B cell (primary cell): ENCODE measurements at regions not wholly inside any gene's neighbourhood (a gene's known extent, or its start where the extent isn't known, plus 50 kb on each side); places are given as distances from the start of the nearest gene placed in this dataset.

Source experiments
- ATAC-seq: fragments of 200-7000 bp; cut with Tn5 transposase; one replicate; pipeline ENCODE4 v1.10.0; 2021; ENCODE audit warnings: low read depth, mild to moderate bottlenecking, moderate number of reproducible peaks, moderate library complexity
- CTCF ChIA-PET: fragments of 350-600 bp; sonication (Branson Sonifier 250); formaldehyde crosslinking; loops from one replicate; lab custom pipeline; 2021; ENCODE audit warnings: antibody characterized with exemption, inconsistent platforms; lab: Charles Lee
- POLR2A ChIA-PET: fragments of 350-600 bp; sonication (Branson Sonifier 250); formaldehyde crosslinking; loops from one replicate; lab custom pipeline; 2021; ENCODE audit warnings: antibody characterized with exemption; lab: Charles Lee
- DNase-seq: peaks from one replicate; pipeline ENCODE4 v3.0.0; 2013
- H2AFZ ChIP-seq: 2 replicates; pipeline ENCODE4 v1.6.1; 2012; ENCODE audit warnings: mild to moderate bottlenecking, low read depth, low read length; ENCODE audit not compliant: insufficient read depth, poor library complexity, severe bottlenecking
- H3K27ac ChIP-seq, 2 donors: 1 replicate in 1 of 2; 2 replicates in 1 of 2; pipeline ENCODE4 v1.5.1; 2012 to 2013; ENCODE audit warnings: low read length in 2 of 2, mild to moderate bottlenecking in 2 of 2, moderate library complexity in 1 of 2
- H3K27me3 ChIP-seq, 4 experiments: fragments of 200-600 bp in 1 of 4; sonication (generic) in 1 of 4; replicated peaks in 1 of 4; 1 replicate in 2 of 4; 2 replicates in 2 of 4; pipeline versions ENCODE4 v1.6.1 to v1.7.0; 2013 to 2016; ENCODE audit warnings: low read length in 3 of 4, mild to moderate bottlenecking in 2 of 4, mixed read lengths in 1 of 4, moderate library complexity in 1 of 4; ENCODE audit not compliant: insufficient read depth in 4 of 4, control insufficient read depth in 3 of 4; ENCODE audit errors: control extremely low read depth in 1 of 4
- H3K36me3 ChIP-seq, 2 experiments: replicated peaks in 1 of 2; 1 replicate in 1 of 2; 2 replicates in 1 of 2; pipeline versions ENCODE4 v1.6.1 to v1.7.1; 2013; ENCODE audit warnings: low read length in 1 of 2; ENCODE audit not compliant: insufficient read depth in 2 of 2, control insufficient read depth in 1 of 2; ENCODE audit errors: control extremely low read depth in 1 of 2, extremely low read depth in 1 of 2
- H3K4me1 ChIP-seq, 2 donors: fragments of 200-600 bp in 1 of 2; sonication (generic) in 1 of 2; 1 replicate in 1 of 2; 2 replicates in 1 of 2; pipeline versions ENCODE4 v1.5.1 to v1.6.1; 2013 to 2017; ENCODE audit warnings: low read length in 2 of 2; ENCODE audit not compliant: control insufficient read depth in 2 of 2, insufficient read depth in 2 of 2
- H3K4me2 ChIP-seq: replicated peaks from 2 replicates; pipeline ENCODE3; 2012; ENCODE audit warnings: mild to moderate bottlenecking, low read depth, low read length; ENCODE audit not compliant: poor library complexity, severe bottlenecking
- H3K4me3 ChIP-seq, 5 experiments: fragments of 200-600 bp in 1 of 5; sonication (generic) in 1 of 5; 1 replicate in 3 of 5; 2 replicates in 2 of 5; pipeline versions ENCODE4 v1.5.1 to v1.7.0; 2011 to 2016; ENCODE audit warnings: low read length in 4 of 5, mild to moderate bottlenecking in 4 of 5, low read depth in 2 of 5, control low read depth in 1 of 5, moderate library complexity in 1 of 5; ENCODE audit not compliant: insufficient read depth in 1 of 5; ENCODE audit errors: control extremely low read depth in 1 of 5, extremely low read depth in 1 of 5
- H3K79me2 ChIP-seq: fragments of 200-600 bp; sonication (generic); one replicate; pipeline ENCODE4 v1.6.0; 2016; ENCODE audit warnings: low read length; ENCODE audit not compliant: control insufficient read depth, insufficient read depth
- H3K9ac ChIP-seq: fragments of 200-600 bp; sonication (generic); 2 replicates; pipeline ENCODE4 v1.6.1; 2017; ENCODE audit warnings: mild to moderate bottlenecking, low read length, moderate library complexity
- H3K9me3 ChIP-seq, 3 donors: one replicate each; pipeline versions ENCODE4 v1.6.1 to v1.7.1; 2013; ENCODE audit warnings: low read length in 2 of 3; ENCODE audit not compliant: control insufficient read depth in 2 of 3, insufficient read depth in 1 of 3; ENCODE audit errors: control extremely low read depth in 1 of 3
- H4K20me1 ChIP-seq: 2 replicates; pipeline ENCODE4 v1.6.0; 2012; ENCODE audit warnings: mild to moderate bottlenecking, low read length; ENCODE audit not compliant: insufficient read depth, control insufficient read depth, poor library complexity, severe bottlenecking
- H3K27ac Mint-ChIP-seq: one replicate; pipeline ENCODE4 v1.8.0; 2021; ENCODE audit warnings: mixed read lengths
- H3K27me3 Mint-ChIP-seq: one replicate; pipeline ENCODE4 v1.8.0; 2021; ENCODE audit warnings: mixed read lengths
- H3K4me1 Mint-ChIP-seq: one replicate; pipeline ENCODE4 v1.8.0; 2021; ENCODE audit warnings: mixed read lengths
- H3K4me3 Mint-ChIP-seq: one replicate; pipeline ENCODE4 v1.8.0; 2021; ENCODE audit warnings: mixed read lengths
- H3K9me3 Mint-ChIP-seq: one replicate; pipeline ENCODE4 v1.8.0; 2022; ENCODE audit warnings: mixed read lengths; ENCODE audit not compliant: insufficient read depth
- EZH2 ChIP-seq: IDR thresholded peaks from 2 replicates; pipeline ENCODE4 v1.6.1; 2012; ENCODE audit warnings: borderline replicate concordance, low read depth, mild to moderate bottlenecking, moderate library complexity, low read length; ENCODE audit not compliant: insufficient read depth, poor library complexity, severe bottlenecking
- WGBS: methylation state at CpG from one replicate; pipeline ENCODE4 v1.1.5; 2013; ENCODE audit warnings: missing lambda C conversion rate; ENCODE audit not compliant: insufficient coverage; 5-methylcytosine and 5-hydroxymethylcytosine counted together
- intact Hi-C: fragments of 100-400 bp; cut with micrococcal nuclease; formaldehyde crosslinking; loops from one replicate; pipeline ENCODE4 v1.10.0; 2022
- TF ChIP-seq, protein P1 (sequence below): fragments of 200-600 bp; IDR thresholded peaks from one replicate; pipeline ENCODE4 v1.8.0; 2022; ENCODE audit warnings: antibody characterized with exemption, mild to moderate bottlenecking

DNA sequence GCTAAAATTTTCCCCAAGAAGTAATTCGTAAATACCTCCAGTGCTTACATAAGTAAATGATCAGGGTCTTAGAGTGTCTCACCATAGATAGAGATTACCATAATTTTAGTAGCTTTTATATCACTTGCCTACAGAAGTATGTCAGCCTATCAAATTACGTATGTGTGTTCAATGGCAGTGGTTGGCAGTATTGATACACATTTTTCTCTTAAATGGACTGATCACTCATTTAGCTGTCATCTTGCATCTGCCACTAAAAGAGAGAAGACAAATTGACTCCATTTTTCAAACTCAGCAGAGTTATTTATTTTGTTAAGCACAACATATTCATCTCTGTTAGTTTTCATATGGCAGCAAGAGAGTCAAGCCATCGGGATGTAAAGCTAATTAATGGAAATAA is 413.1 kb upstream of the CLEC14A start:
- H3K27me3 Mint-ChIP-seq, result no peaks in the 10 kb centered on the region
- no CpG with 5 or more reads among the region's 3 CpGs for WGBS

DNA sequence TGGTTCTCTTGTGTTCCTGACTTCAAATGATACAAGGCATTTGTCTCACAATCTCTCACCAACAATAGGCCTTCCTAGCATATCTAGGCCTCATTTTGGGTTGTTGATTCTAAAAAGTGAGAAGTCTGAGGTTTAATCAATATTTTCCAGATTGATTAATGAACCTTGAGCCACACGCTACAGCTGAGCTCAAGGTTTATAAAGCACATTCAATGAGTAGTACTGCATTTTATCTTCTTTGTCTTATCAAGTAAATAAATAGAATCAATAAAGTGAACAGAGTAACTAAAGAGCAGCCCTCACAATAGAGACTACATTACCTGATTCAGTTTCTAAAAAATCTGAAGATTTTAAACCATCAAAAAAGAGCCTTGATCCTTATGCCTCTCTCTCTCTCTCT is 407.5 kb upstream of the CLEC14A start:
- no CpG with 5 or more reads among the region's 1 CpG for WGBS
- Mint-ChIP-seq H3K4me3 (no peak overlapping the region), H3K4me1 (no peaks in the 10 kb centered on the region), H3K27ac (no peak overlapping the region), H3K27me3 (no peaks in the 10 kb centered on the region), H3K9me3 (no peaks in the 10 kb centered on the region)
- ChIA-PET POLR2A (no interaction called here), CTCF (no interaction called here)
- ATAC-seq (no peak), DNase-seq (no peak)
- H3K27ac ChIP-seq, result no peak overlapping the region
- H3K4me3 ChIP-seq, result no peak overlapping the region
- no peaks in the 10 kb centered on the region for H3K4me1 ChIP-seq
- no peaks in the 10 kb centered on the region for H3K79me2 ChIP-seq
- TF ChIP-seq, protein P1, sequence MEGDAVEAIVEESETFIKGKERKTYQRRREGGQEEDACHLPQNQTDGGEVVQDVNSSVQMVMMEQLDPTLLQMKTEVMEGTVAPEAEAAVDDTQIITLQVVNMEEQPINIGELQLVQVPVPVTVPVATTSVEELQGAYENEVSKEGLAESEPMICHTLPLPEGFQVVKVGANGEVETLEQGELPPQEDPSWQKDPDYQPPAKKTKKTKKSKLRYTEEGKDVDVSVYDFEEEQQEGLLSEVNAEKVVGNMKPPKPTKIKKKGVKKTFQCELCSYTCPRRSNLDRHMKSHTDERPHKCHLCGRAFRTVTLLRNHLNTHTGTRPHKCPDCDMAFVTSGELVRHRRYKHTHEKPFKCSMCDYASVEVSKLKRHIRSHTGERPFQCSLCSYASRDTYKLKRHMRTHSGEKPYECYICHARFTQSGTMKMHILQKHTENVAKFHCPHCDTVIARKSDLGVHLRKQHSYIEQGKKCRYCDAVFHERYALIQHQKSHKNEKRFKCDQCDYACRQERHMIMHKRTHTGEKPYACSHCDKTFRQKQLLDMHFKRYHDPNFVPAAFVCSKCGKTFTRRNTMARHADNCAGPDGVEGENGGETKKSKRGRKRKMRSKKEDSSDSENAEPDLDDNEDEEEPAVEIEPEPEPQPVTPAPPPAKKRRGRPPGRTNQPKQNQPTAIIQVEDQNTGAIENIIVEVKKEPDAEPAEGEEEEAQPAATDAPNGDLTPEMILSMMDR, result no peak
- no peak for TF ChIP-seq EZH2
- H3K9ac ChIP-seq, result no peak overlapping the region
- H3K4me2 ChIP-seq, result no peak overlapping the region
- H2AFZ ChIP-seq, result no peak overlapping the region
- no peaks in the 10 kb centered on the region for H4K20me1 ChIP-seq
- no peaks in the 10 kb centered on the region for H3K27me3 ChIP-seq
- no peaks in the 10 kb centered on the region for H3K9me3 ChIP-seq
- H3K36me3 ChIP-seq, result no peaks in the 10 kb centered on the region
- intact Hi-C loops, result no loop called here

More for the DNA sequence above, 413.1 kb upstream of the CLEC14A start:
- H3K36me3 ChIP-seq, result no peaks in the 10 kb centered on the region
- H3K4me2 ChIP-seq, result no peak overlapping the region
- ChIA-PET POLR2A (no interaction called here), CTCF (no interaction called here)
- no peak overlapping the region for H3K27ac ChIP-seq
- H3K9ac ChIP-seq, result no peak overlapping the region
- no peaks in the 10 kb centered on the region for H3K9me3 ChIP-seq
- H3K79me2 ChIP-seq, result no peaks in the 10 kb centered on the region
- no peaks in the 10 kb centered on the region for H4K20me1 ChIP-seq
- no peak for DNase-seq
- TF ChIP-seq, protein P1, result no peak
- no peak for TF ChIP-seq EZH2
- intact Hi-C loops, result no loop called here
- no peaks in the 10 kb centered on the region for H3K27me3 ChIP-seq
- no peaks in the 10 kb centered on the region for H3K4me1 Mint-ChIP-seq
- H3K4me3 Mint-ChIP-seq, result no peak overlapping the region
- H3K4me3 ChIP-seq, result no peak overlapping the region
- H3K27ac Mint-ChIP-seq, result no peak overlapping the region
- no peak for ATAC-seq
- no peaks in the 10 kb centered on the region for H3K4me1 ChIP-seq
- no peak overlapping the region for H2AFZ ChIP-seq
- H3K9me3 Mint-ChIP-seq, result no peaks in the 10 kb centered on the region
